Neural progenitor cell (in vitro differentiated cells): ENCODE measurements at regions not wholly inside any gene's neighbourhood (a gene's known extent, or its start where the extent isn't known, plus 50 kb on each side); places are given as distances from the start of the nearest gene placed in this dataset.

Experiments used
- EZH2 ChIP-seq: fragments of 200-600 bp; sonication (generic); IDR thresholded peaks from 2 replicates; pipeline ENCODE4 v1.6.1; 2017; ENCODE audit warnings: antibody characterized with exemption, mild to moderate bottlenecking, moderate library complexity
- TF ChIP-seq, protein P1 (sequence below): fragments of 200-600 bp; sonication (generic); IDR thresholded peaks from 2 replicates; pipeline ENCODE4 v1.5.1; 2017; ENCODE audit warnings: antibody characterized with exemption, mild to moderate bottlenecking

DNA sequence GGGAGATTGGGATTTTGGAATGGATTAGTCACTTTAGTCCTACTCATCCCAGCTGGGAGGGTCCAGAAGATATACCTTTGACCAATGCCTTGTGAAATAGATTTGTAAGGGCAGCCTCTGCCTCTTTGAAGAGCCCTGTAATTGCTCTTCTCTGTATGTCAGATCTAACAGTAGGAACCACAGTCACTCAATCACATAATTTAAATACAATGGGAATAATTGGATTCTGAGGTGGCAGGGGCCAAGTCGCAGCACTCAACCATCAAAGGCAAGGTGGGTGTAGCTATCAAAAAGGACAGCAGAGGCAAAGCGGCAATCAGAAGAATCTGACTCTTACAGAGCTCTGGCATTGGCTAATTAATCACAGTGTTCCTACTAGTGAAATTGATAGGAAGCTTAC, 650.9 kb upstream of the ANKRD30A start:
- TF ChIP-seq, protein P1, sequence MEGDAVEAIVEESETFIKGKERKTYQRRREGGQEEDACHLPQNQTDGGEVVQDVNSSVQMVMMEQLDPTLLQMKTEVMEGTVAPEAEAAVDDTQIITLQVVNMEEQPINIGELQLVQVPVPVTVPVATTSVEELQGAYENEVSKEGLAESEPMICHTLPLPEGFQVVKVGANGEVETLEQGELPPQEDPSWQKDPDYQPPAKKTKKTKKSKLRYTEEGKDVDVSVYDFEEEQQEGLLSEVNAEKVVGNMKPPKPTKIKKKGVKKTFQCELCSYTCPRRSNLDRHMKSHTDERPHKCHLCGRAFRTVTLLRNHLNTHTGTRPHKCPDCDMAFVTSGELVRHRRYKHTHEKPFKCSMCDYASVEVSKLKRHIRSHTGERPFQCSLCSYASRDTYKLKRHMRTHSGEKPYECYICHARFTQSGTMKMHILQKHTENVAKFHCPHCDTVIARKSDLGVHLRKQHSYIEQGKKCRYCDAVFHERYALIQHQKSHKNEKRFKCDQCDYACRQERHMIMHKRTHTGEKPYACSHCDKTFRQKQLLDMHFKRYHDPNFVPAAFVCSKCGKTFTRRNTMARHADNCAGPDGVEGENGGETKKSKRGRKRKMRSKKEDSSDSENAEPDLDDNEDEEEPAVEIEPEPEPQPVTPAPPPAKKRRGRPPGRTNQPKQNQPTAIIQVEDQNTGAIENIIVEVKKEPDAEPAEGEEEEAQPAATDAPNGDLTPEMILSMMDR, result no peak
- no peak for TF ChIP-seq EZH2
